Suppressor macrophage treated with lipopolysaccharide for 1 hour (primary cell): ENCODE measurements at regions not wholly inside any gene's neighbourhood (a gene's known extent, or its start where the extent isn't known, plus 50 kb on each side); places are given as distances from the start of the nearest gene placed in this dataset.
A peak's percentile ranks its signal among the peaks of the same experiment; 100 is the strongest.
"Not testable (repeated sequence)": the region's sequence is repeated elsewhere in the genome, so short reads cannot be mapped to it uniquely, and the experiment has no call there.

Experiments used
- DNase-seq, 3 donors: peaks; one replicate each; pipeline ENCODE4 v3.0.0-alpha.2; 2020 to 2022

GRCh38 chr5:123966781-123967180 lies 454.8 kb downstream of the CSNK1G3 start:
- no peak for DNase-seq

- DNase-seq, result no peak
Measured at GRCh38 chr5:123965626-123966025, 453.6 kb downstream of the CSNK1G3 start.

- no peak for DNase-seq
Measured at GRCh38 chr5:123964884-123965283, 452.9 kb downstream of the CSNK1G3 start.

- DNase-seq, result no peak
Measured at GRCh38 chr5:123960526-123960925, 448.5 kb downstream of the CSNK1G3 start.

- no peak for DNase-seq
Measured at GRCh38 chr5:123951582-123951977, 439.6 kb downstream of the CSNK1G3 start.

GRCh38 chr5:123950701-123951581 lies 439.0 kb downstream of the CSNK1G3 start:
- no peak for DNase-seq

GRCh38 chr5:123949807-123950340 lies 437.9 kb downstream of the CSNK1G3 start:
- DNase-seq, result no peak

GRCh38 chr5:123949043-123949804 lies 437.2 kb downstream of the CSNK1G3 start:
- DNase-seq, result no peak

- DNase-seq, result no peak
Measured at GRCh38 chr5:123947797-123948196, 435.8 kb downstream of the CSNK1G3 start.

GRCh38 chr5:123945548-123945947 lies 433.6 kb downstream of the CSNK1G3 start:
- no peak for DNase-seq

- no peak for DNase-seq
Measured at GRCh38 chr5:123943151-123943550, 431.2 kb downstream of the CSNK1G3 start.

GRCh38 chr5:123940416-123940815 lies 428.4 kb downstream of the CSNK1G3 start:
- DNase-seq, result no peak

- DNase-seq, result peak; percentile 51 to 60 (median 55)
Measured at GRCh38 chr5:123937230-123937629, 425.3 kb downstream of the CSNK1G3 start.

- no peak for DNase-seq
Measured at GRCh38 chr5:123936548-123936947, 424.6 kb downstream of the CSNK1G3 start.

- DNase-seq, result not testable (repeated sequence)
Measured at GRCh38 chr5:123933812-123934211, 421.8 kb downstream of the CSNK1G3 start.

GRCh38 chr5:123929055-123929474 lies 417.1 kb downstream of the CSNK1G3 start:
- DNase-seq, result no peak

GRCh38 chr5:123928401-123928800 lies 416.4 kb downstream of the CSNK1G3 start:
- DNase-seq, result no peak

- DNase-seq, result no peak
Measured at GRCh38 chr5:123921193-123921592, 409.2 kb downstream of the CSNK1G3 start.

GRCh38 chr5:123916345-123917121 lies 404.6 kb downstream of the CSNK1G3 start:
- DNase-seq, result no peak

- no peak for DNase-seq
Measured at GRCh38 chr5:123914333-123914732, 402.4 kb downstream of the CSNK1G3 start.

GRCh38 chr5:123907349-123907748 lies 395.4 kb downstream of the CSNK1G3 start:
- no peak for DNase-seq

GRCh38 chr5:123906698-123907295 lies 394.8 kb downstream of the CSNK1G3 start:
- no peak for DNase-seq
